Suprapubic skin (tissue), 3 donors: ENCODE measurements at regions not wholly inside any gene's neighbourhood (a gene's known extent, or its start where the extent isn't known, plus 50 kb on each side); places are given as distances from the start of the nearest gene placed in this dataset.

Experiments used
- POLR2A ChIP-seq, 2 donors: fragments of 450-650 bp; IDR thresholded peaks; one replicate each; pipeline ENCODE4 v1.6.1; 2017; ENCODE audit warnings: antibody characterized with exemption in 2 of 2, mild to moderate bottlenecking in 2 of 2, moderate library complexity in 2 of 2
- TF ChIP-seq, protein P1 (sequence below), 2 donors: fragments of 200-600 bp in 1 of 2; fragments of 450-650 bp in 1 of 2; sonication (generic) in 1 of 2; IDR thresholded peaks; one replicate each; pipeline ENCODE4 v1.5.1; 2016 to 2019; ENCODE audit warnings: antibody characterized with exemption in 2 of 2, mild to moderate bottlenecking in 1 of 2, moderate library complexity in 1 of 2

DNA sequence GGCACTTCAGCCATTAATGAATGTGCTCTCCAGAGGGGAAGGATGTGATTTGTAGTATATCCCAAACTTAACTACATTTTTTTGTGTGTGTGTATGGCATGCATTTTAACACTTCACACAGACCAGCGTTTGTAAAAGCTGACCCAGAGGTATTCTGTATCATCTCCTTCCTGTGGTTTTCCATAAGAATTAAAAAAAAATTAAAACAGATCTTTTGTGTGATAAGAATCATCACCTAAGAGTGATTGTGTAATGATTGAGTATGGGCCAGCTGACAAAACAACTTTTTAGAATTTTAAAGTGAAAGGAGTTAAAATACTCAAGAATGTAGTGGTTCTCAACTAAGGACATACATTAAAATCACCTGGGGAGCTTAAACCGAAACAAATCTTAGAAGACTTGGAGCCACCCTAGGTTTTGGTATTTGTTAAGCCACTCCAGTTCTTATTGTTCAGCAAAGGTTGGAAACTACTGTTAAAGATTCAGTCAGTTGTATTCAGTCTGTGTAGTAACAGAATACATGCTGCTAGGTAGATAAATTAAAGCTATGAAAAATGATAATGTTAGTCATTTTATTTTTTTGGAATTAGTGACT is 120.1 kb downstream of the HAUS1 start:
- TF ChIP-seq POLR2A (IDR thresholded peaks at IDR 0.05) = no peak
- TF ChIP-seq, protein P1, sequence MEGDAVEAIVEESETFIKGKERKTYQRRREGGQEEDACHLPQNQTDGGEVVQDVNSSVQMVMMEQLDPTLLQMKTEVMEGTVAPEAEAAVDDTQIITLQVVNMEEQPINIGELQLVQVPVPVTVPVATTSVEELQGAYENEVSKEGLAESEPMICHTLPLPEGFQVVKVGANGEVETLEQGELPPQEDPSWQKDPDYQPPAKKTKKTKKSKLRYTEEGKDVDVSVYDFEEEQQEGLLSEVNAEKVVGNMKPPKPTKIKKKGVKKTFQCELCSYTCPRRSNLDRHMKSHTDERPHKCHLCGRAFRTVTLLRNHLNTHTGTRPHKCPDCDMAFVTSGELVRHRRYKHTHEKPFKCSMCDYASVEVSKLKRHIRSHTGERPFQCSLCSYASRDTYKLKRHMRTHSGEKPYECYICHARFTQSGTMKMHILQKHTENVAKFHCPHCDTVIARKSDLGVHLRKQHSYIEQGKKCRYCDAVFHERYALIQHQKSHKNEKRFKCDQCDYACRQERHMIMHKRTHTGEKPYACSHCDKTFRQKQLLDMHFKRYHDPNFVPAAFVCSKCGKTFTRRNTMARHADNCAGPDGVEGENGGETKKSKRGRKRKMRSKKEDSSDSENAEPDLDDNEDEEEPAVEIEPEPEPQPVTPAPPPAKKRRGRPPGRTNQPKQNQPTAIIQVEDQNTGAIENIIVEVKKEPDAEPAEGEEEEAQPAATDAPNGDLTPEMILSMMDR (IDR thresholded peaks at IDR 0.05) = no peak
